HG02571 (cell line): ENCODE measurements at regions not wholly inside any gene's neighbourhood (a gene's known extent, or its start where the extent isn't known, plus 50 kb on each side); places are given as distances from the start of the nearest gene placed in this dataset.
"Not testable (repeated sequence)": the region's sequence is repeated elsewhere in the genome, so short reads cannot be mapped to it uniquely, and the experiment has no call there.

ENCODE experiments used
- ATAC-seq: cut with Tn5 transposase; IDR thresholded peaks from one replicate; pipeline ENCODE4 v1.9.1; 2021; ENCODE audit warnings: mild to moderate bottlenecking, moderate library complexity; ENCODE audit not compliant: unreplicated experiment

DNA sequence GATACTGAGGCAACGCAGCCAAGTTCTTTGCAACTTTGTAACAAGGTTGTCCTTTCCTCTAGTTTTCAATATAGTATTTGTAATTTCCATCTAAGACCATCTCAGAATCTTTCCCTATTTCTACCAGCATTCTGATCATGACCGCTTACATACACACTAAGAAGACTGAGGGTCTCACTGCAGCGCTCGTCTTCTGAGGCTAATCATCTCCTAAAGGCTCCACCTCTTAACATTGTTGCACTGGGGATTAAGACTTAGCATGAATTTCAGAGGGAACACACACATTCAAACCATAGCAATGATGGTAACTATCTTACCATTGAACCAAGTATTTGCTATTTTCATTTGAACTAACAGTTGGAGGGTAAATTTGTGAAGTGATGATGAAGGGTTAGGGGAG, 463.3 kb upstream of the CCDC54 start:
- no peak for ATAC-seq

DNA sequence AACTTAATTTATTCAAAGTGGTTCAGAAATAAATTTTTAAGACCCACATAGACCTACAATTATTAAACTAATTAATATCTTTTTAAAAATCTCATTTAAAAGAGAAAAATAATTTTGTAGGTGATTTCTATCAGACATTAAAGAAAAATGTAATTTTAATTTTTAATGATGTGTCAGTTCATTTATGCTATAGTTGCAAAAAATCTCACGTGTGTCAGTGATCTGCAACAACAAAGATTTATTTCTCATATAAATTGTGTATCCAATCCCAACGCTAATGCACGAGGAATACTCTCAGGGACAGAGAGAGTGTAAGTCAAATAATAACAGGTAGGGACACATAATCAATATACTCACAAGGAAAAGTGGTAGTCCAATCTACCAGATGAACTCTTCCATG, 456.6 kb upstream of the CCDC54 start:
- no peak for ATAC-seq

DNA sequence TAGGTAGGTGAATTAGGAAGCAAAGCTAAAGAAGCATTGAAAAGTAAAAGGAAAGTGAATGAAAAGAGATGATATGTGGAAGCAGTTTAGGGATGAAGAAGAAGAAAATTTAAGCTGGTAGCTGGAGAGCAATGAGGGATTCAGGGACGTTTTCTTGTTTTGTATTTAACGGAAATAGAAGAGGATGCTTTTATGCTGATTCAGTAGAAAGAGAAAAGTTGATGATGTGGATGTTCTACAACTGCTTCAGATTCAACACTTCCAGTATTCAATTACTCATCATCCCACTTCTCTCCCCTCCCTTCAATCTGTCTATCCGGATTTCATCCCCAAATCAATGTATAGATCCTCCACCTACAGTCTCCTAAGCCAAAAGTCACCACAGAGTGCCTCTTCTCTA, 448.2 kb upstream of the CCDC54 start:
- no peak for ATAC-seq

DNA sequence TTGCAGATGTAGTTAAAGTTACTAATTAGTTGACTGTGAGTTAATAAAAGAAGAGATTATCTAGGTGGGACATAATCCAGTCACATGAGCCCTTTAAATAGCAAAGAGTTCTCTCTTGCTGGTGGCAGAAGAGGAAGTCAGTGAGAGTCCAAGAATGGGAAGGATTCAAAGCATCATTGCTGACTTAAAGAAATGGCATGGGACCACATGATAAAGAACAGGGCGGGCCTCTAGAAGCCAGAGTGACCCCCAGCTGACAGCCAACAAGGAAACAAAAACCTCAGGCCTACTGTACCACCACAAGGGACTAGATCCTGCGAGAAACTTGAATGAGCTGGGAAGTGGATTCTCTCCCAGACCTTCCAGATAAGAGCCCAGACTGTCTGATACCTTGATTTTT, 447.2 kb upstream of the CCDC54 start:
- no peak for ATAC-seq

DNA sequence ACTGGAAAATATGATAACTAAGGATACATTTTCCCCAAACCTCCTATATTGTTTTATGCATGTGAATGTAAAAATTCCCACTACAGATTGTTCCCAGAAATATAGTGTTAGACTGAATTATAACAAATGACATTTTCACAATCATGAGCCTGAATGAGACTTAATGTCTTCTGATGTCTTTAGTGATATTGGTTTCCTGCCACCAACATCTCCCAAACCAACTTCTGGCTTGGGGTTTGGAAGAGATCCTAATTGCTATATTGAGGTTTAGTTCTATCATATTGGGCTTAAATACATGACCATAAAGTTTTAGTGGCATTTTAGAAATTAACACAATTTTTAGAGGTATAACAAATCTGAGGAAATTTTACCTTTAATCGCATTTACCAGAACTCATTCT, 445.3 kb upstream of the CCDC54 start:
- ATAC-seq: no peak

DNA sequence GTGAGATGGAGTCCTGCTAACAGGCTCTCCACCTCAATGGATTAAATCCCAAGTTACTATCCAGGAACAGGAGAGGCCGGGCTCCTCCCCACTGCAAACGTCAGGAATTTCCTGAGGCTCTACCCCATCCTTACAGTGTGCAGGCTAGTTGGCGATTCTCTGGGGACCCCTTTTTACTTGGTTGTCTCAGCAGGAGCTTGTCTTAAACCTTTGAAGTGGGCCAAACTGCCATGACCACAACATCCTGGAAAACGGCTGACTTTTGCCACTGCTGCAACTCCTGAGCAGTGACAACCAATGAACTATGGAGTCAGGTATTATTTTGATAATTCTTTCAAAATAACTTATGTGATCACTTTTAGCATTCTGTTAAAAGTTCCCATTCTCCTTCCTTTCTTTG, 440.9 kb upstream of the CCDC54 start:
- no peak for ATAC-seq

DNA sequence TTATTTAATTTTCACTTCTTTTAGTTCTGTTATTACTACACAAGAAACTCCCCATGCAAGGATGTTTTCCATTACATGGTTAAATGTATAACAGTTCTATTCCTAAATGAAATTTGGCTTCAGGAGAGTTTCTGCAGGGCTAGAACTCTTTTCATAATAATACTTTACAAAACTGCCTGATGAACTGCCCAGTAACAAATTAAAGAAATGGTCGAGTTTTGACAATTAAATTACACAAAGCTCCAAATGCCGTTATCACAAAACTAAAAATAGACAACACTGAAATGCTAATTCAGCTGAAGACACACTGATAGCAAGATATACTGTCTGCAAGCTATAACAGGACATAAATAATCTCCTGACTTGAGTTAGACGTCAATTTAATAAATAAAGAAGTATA, 435.2 kb upstream of the CCDC54 start:
- no peak for ATAC-seq

DNA sequence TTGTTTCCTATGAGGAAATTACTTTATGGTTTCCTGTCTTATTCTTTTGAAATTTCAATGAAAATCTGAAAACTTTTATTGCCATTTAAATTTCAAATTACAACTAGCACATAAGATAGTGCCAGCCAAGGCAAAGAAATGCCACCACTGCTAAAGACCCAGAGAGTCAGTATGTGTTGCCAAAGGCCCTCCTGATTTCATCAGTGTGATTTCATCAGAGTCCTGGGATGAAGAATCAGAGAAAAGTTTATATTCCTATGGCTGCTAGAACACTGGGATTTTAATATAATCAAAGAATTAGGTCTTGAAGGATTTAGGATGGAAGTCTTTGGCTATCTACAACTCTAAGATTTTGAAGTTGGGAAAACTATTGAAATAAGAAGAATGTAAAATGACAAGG, 434.2 kb upstream of the CCDC54 start:
- no peak for ATAC-seq

DNA sequence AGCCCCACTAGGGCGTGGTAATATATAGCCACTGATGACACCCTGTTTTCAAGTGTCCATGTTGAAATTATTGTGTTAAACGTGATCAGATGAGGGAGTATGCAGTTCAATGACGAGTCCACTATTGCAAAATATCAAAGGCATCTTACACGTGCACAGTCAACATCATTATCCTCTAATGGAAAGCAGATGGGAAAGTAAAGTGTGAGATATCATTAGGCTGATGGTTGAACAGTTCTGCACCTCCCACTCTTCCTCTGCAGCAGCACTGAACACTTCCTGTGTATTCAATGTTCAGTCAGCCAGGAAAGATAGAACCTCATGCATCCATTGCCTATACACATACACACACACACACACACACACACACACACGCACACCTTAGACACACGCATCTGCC, 431.8 kb upstream of the CCDC54 start:
- no peak for ATAC-seq

DNA sequence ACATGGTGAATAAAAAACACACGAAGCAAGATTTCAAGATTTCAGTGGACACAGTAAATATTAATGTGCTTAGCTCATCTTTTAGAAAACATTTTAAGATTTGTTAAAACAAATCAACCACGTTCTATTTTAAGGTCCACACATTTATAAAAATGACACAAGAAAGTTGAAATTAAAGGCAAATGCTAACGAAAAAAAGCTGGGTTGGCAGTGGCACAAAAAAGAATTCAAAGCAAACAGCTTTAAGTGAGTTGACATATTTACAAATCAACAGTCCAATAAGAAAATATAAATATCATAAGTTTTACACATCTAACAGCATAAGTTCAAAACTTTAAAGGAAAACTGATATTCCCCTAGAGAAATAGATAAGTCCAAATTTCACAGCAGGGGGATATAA, 430.4 kb upstream of the CCDC54 start:
- ATAC-seq: no peak

DNA sequence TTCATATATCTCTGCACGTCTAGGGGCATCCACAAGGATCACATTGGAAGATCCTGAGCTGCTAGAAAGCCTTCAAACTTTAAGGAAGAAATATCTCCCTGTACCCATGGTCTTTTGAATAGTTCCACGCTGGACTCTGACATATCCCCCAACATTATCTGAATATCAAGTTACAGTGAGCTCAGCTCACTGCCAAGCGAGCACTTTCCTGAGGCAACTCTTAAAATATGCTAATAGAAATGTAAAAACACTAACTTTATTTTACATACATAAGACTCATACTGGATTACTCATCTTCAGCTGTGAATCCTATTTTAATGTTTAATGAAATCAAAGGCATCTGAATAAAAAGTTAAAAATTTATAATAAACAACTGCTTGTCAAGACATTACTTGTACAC, 420.2 kb upstream of the CCDC54 start:
- no peak for ATAC-seq

DNA sequence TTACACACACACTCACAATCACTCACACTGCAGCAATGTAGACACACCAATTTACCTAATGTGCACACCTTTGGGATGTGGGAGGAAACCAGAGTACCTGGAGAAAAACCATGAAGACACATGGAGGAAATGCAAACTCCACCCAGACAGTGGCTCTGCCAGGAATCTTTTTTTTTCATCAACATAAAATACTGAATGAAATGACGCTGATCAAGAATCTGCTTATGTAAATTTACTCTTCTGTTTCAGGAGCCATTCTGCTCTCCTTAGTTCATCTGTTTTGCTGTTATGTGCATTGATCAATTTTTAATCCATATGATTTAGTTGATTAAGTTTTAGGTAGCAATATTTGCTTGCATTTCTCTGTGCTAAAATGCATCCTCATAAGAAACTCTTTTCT, 414.2 kb upstream of the CCDC54 start:
- ATAC-seq: no peak

DNA sequence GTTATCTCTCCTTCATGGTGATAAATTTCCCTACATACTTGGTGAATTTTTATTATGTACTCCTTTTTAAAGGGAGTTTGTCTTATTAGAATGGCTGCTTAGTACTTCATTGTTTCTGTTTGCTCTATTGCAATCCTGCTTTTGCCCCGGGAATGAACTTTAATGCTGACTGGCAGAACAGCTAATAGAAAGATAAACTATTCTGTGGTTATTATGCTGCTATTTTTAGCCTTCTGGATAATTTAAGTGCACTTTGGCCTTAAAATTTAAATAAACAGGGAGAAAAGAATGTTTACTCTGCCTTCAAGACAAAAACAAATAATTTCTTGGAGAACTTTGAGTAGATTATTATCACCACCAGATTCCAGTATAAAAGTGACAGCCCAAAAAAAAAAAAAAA, 413.8 kb upstream of the CCDC54 start:
- no peak for ATAC-seq

DNA sequence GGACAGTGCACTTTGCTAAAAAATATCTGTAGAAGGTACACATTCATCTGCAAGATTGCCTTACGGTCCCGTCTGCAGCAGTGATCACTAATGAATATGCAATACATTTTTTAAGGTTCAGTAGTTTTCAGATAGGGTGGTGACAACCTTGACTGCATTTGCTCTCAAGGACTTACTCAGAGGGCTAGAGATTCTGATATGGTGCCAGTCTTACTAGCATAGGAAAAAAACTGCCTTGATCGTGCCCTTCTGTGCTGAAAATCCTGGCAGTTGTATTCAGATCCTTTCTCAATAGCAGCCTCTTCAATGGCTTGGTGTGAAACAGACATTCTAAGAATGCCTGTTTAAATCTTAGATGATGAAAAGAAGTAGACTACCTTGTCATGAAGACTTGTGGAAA, 411.9 kb upstream of the CCDC54 start:
- no peak for ATAC-seq

DNA sequence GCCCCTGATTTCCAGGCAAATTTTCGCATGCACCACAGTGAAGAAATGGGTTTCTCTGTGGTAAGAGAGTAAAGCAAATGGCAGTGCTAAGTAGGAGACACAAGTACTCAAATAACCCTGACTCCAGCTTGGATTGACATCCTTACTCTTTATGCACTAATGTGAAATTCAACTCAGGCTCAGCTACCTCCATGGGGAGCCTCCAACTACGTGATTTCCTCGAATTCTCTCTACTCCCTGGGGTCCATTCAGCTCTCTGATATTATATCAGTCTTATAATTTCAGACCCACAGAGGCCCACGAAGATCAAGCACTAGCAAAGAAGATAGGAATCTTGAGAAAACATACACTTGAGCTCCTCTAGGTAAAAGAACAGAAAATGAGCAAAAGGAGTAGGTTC, 407.6 kb upstream of the CCDC54 start:
- no peak for ATAC-seq

DNA sequence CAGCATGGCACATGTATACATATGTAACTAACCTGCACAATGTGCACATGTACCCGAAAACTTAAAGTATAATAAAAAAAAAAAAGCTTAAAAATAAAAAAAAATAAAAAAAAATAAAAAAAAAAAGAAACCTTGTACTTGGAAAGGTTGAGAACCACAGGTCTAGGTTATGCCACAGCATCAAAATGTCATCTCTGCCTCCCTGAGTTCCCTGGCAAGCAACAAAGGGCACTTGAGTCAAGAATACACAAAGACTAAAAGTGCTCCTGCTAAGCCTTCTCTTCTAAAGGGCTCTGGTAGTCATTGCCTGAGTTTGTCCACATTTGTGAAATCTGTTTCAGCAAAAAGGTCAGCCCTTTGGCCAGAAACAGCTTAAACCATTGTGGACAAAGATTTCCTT, 395.8 kb upstream of the CCDC54 start:
- ATAC-seq: no peak

DNA sequence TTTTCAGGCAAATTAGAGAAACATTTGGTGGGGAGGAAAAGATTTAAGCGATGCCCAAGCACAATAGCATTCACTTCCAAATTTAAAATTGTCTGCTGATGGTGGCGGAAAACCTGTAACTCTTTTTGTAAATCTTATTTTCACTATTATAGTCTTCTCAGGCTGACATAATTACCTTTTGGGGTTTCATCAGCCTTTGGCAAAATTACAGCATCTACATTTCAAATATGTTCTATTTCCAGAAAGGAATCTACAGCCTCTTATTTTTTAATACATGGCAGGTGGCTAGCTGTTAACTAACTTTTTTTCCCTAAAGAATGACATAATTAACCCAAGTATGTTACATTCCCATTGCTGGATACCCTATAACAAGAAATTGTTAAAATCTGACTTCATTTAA, 391.5 kb upstream of the CCDC54 start:
- ATAC-seq: no peak

DNA sequence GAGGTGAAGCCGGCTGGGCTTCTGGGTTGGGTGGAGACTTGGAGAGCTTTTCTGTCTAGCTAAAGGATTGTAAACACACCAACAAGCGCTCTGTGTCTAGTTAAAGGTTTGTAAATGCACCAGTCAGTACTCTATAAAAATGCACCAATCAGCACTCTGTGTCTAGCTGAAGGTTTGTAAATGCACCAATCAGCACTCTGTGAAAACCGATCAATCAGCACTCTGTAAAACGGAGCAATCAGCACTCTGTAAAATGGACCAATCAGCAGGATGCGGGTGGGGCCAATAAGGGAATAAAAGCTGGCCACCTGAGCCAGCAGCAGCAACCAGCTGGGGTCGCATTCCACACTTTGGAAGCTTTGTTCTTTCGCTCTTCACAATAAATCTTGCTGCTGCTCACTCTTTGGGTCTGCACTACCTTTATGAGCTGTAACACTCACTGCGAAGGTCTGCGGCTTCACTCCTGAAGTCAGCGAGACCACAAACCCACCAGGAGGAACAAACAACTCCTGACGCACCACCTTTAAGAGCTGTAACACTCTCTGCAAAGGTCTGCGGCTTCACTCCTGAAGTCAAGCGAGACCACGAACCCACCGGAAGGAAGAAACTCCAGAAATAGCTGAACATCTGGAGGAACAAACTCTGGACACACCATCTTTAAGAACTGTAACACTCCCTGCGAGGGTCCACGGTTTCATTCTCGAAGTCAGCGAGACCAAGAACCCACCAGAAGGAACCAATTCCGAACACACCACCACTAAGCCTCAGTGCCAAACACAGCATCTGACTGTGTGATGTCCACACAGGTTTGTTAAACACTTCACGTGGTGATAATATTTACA, 378.2 kb upstream of the CCDC54 start:
- ATAC-seq: not testable (repeated sequence)

DNA sequence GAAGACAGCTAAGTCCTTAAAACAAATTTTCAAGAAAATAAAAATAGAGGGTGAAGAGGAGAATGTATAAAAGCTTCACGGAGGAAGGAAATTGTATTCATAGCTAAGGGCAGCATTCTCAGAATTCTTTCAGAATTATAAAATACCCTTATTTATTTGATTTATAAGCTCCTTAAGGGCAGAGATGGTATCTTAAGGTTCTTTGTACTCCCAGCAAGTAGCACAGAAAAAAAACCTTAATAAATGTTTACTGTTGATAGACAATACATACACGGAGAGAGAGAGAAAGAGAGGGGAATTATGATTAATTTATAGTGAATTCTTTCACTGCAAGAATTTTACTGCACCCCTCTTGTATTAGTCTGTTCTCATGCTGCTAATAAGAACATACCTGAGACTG, 375.6 kb upstream of the CCDC54 start:
- no peak for ATAC-seq

DNA sequence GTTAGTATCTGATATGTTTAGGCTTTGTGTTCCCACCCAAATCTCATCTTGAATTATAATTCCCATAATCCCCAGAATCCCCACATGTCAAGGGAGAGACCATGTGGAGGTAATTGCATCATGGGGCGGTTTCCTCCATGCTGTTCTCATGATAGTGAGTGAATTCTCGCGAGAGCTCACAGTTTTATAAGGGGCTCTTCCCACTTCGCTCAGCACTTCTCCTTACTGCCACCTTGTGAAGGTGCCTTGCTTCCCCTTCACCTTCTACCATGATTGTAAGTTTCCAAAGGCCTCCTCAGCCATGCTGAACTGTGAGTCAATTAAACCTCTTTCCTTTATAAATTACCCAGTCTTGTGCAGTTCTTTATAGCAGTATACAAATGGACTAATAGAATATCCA, 371.9 kb upstream of the CCDC54 start:
- ATAC-seq: not testable (repeated sequence)

DNA sequence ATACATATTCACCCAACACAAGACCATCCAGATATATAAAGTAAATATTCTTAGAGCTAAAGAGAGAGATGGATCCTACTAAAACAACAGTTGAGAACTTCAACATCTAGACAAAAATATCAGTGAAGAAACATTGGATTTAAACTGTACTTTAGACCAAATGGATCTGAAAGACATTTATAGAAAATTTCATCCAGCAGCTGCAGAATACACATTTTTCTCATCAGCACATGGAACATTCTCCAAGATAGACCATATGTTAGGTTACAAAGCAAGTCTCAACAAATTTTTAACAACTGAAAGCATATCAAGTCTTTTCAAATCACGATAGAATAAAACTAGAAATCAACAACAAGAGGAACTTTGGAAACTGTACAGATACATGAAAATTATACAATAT, 369.0 kb upstream of the CCDC54 start:
- ATAC-seq: no peak

DNA sequence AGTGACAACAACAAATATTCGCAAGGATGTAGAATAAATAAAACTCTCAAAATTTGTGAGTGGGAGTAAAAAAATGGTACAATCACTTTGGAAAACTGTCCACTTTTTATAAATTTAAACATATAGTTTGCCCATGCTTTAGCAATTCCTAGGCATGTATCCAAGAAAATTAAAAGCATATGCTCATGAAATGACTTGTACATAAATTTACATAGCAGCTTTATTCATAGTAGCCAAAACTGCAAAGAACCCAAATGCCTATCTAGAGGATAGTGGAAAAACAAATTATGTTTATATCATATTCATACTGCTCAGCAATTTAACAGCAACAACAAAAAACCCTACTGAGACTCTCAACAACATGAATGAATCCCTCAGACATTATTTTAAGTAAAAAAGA, 363.6 kb upstream of the CCDC54 start:
- no peak for ATAC-seq

DNA sequence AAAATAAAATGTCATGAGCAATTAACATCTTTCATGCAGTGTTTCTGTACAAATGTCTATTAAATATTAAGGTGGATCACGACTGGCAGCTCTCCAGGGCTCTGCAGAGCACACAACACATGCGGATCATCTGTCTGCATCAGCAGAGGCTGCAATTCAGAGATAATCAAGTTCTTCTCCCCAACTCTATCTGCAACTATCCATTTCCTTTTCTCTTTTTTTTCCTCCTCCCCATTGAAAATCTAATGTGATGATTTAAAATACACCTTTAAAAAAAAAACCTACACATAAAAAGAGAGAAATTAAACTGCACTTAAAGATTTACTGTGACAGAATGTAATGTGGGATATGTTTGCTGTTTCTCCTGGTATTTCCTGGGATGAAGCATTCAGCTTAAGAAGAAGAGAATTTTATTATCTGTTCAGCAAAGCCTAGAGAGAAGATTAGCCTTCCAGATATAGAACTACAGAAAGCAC, 352.6 kb upstream of the CCDC54 start:
- no peak for ATAC-seq
